ENCODE measurements at regions not wholly inside any gene's neighbourhood (a gene's known extent, or its start where the extent isn't known, plus 50 kb on each side); places are given as distances from the start of the nearest gene placed in this dataset.

DNA sequence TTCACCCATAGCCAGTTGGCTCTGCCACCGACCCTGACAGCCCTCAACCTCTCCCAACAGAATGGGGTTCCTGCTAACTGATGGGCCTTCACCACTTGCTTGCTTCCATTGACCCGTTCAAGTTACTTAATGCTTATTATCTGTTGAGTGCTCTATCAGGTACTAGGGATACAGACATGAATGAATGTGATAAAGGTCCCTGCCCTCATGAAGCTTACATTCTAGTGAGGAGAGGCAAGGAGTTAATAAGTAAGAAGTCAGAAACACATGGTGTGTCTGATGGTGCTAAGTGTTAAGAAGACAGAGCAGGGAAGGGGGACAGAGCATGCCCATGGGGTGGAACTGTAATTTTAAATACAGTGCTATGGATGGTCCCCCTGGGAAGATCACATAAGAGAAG, 107.5 kb upstream of the JUN start:
- DNase-seq: no peak

DNA sequence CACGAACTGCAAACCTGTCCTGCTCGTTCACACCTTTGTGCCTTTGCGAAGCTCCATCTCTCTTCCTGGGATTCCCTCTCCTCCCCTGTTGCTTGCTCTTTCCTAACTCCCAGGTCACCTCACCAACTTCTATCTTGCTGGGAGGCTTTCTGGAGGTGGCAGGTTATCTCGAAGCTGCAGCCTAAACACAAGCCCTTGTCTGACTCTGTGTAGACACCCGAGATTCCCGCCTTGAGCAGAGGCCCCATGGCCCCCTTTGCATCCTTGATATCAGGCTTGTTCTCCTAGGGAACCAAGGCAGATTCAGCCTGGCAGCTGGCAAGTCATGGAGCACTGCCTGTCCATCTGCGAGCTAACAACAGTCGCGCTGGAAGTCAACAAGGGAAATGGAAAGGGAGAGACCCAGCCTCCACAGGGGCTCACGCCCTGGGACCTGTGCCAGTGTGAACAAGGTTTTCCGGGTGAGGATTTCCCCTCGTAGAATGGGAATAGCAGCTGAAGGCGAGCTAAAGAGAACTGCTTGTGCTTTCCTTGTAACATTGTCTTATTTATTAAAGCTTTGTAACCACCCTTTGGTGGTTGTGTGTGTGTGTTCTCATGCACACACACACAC, 109.5 kb upstream of the JUN start:
- DNase-seq: peak; percentile 55

DNA sequence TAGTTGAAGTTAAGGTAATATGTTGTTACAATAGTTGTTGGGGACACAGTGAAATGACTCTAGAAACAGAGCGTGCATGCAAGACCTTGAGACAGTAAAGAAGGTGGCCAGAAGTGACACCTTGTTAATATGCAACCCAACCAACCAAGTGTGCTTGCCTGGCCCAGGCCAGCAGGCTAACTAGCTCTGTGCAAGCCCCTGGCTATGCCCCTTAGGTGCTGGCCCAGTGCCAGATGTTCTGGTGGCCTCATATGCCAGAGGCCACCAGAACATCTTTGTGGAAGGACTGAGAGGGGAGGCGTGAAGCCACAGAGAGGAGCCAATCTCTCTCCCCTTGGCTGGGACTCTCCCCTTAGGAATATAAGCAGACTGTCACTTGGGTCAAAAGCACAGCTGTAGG, 111.2 kb upstream of the JUN start:
- peak; percentile 48 for DNase-seq

DNA sequence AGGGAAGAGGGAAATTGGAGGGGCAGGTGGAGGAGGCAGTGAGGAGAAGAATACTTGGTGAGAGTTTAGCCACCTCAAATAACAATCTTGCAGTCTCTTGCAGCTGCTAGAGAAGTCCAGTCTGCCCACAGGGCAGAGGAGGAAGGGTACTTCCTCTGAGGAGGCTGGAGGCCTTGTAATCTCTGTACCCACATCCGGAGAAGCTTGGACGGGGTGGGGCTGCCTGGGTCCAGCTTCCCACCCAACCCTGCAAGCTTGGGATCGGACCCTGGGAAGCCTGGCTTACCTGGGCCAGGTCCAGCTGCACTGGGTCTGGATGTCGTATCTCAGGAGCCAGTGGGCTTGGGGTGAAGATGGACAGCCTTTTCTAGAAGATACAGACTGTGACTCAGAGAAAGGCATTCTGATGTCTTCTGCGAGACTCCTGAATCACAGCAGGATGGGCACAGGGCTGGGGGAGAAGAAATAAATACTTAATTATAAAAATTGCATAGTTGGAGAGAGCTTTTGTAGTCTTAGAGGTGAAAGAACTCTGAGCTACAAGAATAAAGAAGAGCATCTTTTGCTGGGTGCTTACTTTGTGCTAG, 111.8 kb upstream of the JUN start:
- DNase-seq: no peak

DNA sequence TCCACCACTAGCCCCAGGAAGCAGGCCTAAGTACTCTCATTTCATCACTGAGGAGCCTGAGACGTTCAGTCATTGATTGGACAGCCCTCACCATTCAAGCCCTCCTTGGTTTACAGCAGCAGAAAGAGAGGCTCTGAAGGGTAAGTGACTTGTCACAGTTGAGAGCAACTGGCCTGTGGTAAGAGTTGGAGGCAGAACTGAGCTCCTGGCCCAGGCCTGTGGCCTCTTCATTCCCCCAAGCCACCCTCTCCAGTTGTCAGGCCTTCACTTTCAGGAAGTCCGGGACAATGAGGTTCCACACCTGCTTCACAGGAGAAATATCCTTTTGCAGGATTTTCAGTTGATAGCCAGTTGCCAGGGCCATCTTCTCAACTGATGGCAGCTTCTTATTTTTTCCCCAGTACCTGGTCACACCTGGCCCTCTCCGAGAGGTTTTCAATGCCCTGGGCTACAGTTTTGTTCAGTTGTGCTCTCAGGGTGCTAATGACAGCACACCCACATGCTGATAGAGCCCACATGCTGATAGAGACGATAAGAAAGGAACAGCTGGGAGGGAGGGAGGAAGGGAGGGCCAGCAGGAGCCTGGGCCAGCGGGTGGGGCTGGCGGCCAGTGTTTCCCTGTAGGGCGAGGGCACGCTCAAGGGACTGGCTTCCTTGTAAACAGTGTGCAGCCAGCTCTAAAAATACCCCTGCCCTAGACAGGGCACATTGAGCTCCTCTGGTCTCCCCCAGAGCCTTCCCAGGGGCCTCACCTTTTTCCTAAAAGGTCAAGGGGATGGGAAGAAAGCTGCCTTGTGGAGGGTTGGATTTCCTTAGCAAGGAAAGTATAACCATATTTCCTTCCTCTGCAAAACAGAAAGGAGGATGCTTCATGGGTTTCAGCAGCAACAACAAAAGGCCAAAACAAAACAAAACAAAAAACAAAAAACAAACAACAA, 112.7 kb upstream of the JUN start:
- DNase-seq: peak; percentile 99

DNA sequence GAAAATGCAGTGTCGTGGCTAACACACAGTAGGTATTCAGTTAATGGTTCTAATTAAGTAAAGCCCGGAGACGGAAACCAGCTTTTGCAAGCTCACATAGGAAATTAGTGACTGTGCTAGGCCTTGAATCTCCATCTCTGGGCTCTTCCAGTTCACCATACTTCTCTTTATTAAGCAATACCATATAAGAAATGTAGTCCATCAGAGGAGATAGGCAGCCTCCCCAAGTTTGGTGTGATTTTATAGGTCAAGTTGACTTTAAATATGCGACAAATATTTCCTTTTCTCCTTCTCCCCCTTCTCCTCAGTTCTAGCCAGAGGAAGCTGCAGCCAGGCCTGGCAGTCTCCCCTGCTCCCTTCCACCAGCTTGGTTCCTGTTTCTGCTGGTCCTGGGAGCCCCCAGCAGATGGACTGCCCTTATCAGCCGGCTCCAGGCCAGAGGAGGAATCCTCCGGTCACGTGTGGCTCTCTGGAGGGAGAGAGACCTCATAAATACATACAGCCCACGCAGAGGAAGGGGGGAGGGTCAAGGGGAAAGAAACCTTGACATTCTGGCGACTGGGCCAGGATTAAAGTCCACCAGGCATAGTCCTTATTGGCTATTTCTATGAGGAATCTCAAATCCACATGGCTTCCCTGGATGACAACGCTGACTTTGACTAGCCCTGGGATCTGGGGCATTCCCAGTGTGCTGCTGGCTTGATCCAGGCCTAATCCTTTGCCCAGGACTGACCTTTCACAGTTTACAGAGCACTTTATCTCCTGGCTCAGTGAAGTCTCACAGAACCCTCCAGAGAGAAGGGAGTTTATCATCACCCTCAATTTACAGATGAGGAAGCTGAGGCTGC, 115.1 kb upstream of the JUN start:
- DNase-seq: no peak

DNA sequence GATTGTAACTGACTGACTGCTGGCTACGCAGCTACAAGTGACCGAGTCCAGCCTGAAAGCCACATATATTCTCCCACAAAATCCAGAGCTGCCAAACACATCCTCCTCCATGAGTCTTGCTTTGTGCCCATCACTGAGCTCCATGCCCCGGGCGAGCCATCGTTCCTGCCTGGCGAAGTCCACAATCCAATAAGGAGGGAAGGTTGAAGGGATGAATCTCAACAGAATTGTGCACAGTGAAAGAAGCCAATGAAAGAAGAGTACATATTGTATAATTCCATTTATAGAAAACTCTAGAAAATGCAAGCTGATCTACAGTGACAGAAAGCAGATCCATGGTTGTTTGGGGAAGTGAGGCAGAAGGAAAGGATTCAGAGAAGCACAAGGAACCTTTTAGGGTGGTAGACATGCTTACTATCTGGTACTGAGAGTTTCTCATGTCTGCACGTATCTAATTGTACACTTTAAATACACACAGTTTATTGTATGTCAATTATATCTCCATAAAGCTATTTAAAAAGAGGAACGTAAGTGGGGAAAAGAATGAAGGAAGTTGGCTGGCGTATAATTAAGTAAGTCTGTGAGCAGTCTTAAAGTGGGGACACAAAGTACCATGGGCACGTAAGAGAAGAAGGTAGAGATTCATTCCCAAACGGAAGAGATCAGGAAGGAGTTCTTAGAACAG, 115.9 kb upstream of the JUN start:
- no peak for DNase-seq

DNA sequence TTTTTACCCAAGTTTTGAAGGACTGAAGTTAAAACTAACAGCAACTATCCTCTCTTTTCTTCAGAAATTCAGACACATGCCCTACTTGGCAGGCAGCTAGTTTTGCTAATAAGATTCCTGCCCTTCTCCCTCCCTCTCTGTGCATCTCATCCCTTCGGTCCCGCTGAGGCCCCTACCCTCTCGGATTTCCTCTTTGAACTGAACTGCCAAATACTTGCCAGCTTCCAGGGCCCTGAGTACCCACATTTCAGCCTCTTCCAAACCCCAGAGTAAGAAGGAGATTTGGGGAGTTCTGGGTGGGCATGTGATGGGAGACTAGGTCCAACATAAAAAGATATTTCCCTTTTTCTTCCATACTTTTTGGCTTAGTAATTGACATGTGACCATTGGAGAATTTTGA, 116.5 kb upstream of the JUN start:
- DNase-seq: no peak

DNA sequence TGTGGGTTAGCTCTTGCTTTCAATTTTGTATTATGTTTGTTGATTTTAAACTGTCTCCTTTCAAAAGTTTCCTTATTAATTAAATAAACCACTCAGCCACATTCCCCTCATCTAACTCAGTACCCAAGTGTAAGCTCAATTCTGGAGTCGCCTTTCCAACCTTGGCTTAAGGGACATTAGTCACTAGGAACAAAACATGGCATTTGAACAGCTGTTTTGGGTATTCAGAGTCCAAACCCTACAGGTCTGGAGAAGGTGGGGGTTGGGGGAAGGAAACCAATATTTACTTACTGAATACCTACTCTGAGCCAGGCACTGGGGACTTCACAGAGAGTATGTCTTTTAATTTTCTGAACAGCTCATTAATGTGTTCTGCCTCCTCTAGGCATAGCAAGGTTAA, 117.2 kb upstream of the JUN start:
- DNase-seq: peak; percentile 23

DNA sequence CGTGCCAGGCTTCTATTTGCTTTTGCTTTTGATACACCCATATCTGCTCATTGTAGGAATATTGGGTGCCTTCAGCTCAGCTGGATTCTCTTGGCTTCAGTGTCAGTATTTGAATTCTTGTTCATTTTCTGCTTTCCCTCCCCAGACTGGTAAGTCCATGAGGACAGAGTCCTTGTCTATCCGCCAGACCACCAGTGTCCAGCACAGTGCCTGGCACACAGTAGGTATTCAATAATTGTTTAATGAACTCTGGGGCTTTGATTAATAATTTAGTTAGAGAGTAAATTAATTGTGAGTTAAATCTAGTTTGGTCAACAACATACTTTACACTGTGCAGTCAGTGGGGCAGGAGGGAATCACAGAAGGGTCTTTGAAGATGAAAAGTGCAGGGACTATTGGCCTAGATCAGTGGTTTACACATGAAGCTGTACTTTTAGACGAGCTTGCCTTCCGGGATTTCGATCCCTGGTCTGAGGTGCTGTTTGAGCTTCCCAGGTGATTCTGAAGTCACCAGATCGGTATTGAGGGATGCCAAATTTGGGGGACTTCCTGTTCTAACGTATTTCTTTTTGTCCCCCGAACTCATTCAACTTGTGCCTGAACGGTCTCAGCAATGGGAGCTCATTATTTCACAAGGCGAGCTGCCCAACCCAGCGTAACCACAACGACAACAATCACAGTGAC, 119.1 kb upstream of the JUN start:
- no peak for DNase-seq

DNA sequence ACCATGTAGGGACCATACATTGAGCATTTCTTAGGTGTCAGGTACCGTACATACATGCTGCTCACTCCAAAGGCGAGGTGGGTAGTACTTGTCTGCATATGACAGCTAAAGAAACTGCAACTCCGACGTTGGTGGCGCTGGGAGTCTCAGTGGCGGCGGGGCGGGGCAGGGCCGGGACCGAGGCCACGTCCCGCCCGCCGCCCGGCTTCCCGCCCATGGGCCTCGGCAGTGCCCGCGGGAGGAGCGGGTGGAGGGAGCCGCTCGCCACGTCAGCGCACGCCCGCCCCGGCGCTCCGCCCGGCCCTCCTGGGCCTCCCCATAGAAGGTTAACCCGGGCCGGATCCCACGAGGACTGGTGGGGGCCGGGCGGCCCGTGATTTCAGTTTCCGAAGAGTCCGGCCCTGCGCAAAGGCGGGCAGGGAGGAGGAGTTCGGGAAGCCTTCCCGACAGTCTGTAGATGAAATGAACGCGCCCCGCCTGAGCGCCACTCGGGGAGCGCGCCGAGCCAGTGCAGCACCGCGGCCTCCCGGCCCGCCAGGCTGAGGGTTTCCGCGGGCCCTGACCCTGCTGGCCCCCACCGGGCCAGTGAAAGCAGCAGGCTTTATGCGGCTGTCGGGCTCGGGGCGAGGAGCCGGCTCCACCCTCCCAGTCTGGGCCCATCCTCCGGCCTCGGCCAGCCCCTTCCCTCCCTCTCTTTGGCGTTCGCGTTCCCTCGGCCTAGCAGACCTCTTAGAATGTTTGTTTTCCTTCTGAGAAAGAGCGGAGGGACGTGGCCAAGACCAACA, 119.9 kb upstream of the JUN start:
- peak; percentile 92 for DNase-seq

DNA sequence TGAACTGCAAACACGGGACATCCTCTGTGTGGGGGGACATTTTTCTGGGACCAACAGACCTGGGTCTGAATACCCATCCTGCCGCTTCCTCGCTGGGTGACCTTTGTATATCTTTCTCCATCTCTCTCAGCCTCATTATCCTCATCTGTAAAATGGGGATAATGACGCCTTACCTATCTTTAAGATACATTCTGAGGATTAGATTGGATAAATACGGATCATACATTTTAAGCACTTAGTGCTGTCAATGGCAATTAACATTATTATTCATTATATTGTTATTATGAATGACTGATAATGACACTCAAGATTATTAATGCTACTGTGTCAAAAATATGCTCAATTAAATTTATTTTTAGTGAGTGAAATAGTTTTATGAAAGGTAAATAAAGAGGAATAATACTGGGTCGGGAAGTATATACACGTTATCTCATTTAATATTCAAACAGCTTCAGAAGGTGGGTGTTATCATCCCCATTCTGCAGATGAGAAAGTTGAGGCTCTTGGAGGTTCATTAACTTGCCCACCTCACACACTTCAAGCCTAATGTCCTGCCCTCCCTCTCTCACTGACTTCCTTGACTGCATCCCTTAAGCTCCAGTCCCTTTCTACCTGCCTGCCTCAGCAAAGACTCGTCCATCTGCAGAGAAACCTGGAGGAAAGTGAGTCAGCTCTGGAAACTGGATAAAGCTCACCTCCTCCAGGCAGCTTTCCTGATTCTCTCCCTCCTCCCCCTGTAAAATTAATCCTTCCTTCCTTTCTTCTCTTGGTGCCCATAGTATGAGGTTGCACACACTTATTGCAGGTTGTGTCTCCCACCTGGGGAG, 120.7 kb upstream of the JUN start:
- no peak for DNase-seq

DNA sequence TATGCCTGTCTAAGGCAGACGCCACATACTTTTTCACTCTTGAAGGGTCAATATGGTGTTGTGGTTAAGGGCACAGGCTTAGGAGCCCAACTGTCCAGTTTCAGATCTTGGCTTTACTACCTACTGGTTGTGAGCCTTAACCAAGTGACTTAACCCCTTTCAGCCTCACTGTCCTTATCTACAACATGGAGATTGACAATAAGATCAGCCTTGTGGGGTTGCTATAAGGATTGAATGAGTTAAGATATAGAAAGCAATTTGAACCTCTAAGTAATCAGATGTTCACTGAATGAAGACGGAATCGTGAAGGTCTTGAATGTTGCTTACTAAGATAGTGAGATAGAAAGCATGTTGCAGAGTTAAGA, 121.3 kb upstream of the JUN start:
- DNase-seq: no peak

DNA sequence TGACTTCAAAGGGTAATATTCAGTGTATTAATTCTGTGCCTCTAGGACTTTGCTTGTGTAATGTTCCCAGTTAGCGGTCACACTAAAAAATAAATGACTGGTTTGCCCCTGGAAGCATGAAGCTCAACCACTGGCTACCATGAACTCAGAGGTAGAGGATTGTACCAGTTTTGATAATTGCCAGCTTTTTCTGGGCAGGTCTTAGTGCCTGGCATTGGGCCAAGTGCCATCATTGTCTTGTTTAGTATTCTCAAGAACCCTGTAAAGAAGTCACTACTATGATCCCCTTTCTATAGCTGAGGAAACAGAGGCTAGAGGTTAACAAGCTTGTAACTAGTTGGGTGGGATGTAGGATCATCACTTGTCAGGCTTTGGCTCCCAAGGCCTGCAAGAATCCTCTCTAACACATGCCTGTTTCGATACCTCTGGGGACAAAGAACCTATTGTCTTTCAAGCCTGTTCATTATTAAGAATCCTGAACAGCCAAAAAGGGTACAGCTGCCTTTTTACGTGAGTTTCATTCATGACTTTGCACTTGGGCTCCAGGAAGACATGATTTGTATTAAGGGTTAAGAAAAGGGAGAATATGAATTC, 121.9 kb upstream of the JUN start:
- no peak for DNase-seq

DNA sequence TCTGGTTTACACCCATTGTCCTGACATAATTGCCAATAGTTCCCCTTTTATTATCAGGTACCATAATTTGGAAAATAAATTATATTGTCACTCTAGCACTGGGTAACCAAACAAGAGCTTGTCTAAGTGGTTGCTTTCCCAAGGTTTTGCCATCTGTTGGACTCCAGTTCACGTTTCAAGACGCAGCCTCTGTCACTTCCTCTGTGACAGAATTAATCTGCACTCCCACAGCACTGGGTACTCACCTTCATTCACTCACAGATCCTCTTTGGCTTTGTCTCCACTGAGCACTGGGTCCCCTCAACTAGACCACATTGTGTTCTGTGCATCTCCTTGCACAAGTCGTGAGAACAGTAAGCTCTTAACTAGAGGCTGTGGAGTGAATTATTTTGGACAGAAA, 123.6 kb upstream of the JUN start:
- DNase-seq: no peak

DNA sequence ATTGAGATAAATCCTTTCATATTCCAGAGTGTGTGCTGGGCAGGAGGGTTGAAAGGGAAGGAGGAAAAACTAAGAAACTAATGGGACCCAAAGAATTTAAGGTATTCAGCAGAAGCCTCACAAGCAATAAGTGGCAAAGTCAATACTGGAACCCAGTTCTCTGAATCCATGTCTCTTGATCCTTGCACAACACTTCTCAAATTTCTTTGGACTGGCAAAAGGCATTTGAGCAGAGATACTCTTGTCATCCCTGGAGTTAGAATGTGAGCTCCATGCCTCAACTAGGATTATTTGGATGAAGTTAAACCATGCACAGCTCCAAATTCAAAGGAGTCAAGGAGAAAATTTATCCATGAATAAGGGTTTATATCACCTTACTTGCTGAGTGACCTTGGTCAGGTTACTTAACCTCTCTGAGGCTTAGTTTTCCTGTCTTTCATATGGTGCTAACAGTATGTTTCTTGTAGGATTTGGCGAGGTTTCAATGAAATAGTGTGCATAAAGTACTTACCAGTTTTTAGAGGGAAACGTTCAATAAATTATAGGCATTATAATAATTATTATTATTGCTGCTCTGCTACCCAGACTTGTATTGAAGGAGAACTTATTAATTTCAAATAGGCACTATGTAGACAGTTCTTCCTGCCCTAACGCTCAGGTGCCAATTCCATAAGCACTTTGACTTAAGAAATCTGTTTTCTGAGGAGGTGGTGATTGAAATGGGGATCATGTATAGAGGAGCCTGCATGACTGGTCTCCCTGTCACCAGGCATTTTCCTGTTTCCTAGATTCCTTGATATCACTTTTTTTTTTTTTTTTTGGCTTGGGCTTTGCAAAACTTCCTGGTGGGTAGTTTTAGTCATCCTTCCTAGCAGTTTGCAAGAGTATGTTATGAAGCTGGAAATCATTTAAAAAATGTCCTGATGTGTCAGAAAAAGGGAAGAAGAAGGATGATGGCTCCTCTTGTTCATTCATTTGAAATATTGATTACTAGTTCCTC, 125.0 kb upstream of the JUN start:
- DNase-seq: no peak

DNA sequence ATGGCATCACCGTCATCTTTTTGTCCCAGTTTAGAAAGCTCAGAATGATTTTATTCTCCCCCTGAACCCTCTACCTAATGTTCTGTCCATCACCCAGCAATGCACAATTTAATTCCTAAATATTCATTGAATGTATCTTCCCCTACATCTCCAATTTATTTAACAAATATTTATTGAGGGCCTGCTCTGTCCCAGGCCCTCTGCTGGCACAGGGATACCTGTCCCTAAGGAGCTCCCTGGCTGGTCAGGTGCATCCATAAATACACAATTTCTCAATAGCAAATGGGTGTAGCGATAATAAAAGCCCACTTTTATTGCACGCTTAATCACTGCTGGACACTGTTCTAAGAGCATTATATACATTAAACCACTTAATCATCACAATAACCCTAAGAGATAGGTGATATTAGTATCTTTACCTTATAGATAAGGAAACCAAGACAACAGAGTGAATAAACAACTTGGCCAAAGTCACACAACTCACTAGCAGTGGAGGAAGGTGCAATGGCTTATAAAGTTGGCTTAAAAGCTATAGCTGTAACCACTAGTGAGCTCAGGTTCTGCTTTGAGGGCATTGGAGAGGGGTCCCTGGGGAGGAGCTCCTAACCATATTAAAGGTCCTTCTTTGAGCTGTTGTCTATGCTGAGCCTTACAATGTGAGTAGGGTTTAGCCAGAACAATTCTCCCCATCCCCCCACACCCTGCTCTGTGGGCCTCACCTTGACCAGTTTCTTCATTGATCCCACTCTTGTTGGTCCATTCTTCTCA, 126.3 kb upstream of the JUN start:
- DNase-seq: no peak

Measured in NCI-H146 (cell line).